Activated CD4-positive, alpha-beta T cell treated with anti-CD3 and anti-CD28 coated beads, Interleukin-2, amount 50 U/mL, for 1 hour (primary cell): ENCODE measurements at regions not wholly inside any gene's neighbourhood (a gene's known extent, or its start where the extent isn't known, plus 50 kb on each side); places are given as distances from the start of the nearest gene placed in this dataset.
"Not testable (repeated sequence)": the region's sequence is repeated elsewhere in the genome, so short reads cannot be mapped to it uniquely, and the experiment has no call there.

Experiments
- DNase-seq: peaks from one replicate; pipeline ENCODE4 v3.0.0-alpha.2; 2020

GRCh38 chr1:38153066-38153777 is 106.6 kb upstream of the POU3F1 start:
- no peak for DNase-seq

DNA sequence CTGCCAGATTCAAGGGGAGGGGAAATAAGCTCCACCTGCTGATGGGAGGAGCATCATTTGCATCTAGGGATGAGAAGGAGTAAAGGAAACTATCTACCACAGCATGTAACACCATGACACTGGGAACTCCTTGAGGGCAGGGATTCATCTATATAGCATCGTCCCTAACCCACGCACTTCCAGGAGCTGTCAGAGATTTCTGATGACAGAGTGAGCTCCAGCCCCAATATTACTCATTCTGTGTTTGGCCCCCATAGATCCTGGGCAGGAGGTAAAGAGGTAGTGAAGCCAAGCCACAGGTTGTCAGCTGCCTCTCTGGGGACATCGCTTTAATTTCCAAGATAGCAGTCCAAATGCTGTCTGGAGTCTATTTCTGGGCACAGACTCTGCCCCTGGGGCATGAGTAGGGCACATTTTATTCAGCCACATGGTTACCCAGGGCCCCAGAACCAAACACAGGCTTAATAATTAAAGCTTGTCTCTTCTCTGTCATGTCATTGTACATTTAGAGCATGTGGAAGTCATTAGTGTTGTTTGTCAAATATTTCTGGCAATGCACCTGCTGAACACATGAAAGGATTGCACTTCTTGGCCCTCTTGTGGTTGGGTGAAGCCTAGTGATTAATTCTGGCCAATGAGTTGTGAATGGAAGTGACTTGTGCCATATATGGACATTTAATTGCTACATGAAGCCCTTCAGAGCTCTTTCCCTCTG is 105.9 kb upstream of the POU3F1 start:
- DNase-seq, result no peak

- DNase-seq, result no peak
Observed at GRCh38 chr1:38151399-38151798, 104.8 kb upstream of the POU3F1 start.

GRCh38 chr1:38146079-38146478 is 99.5 kb upstream of the POU3F1 start:
- DNase-seq, result not testable (repeated sequence)

- DNase-seq, result no peak
Observed at GRCh38 chr1:38142606-38143005, 96.0 kb upstream of the POU3F1 start.

GRCh38 chr1:38141483-38141882 is 94.9 kb upstream of the POU3F1 start:
- no peak for DNase-seq

DNA sequence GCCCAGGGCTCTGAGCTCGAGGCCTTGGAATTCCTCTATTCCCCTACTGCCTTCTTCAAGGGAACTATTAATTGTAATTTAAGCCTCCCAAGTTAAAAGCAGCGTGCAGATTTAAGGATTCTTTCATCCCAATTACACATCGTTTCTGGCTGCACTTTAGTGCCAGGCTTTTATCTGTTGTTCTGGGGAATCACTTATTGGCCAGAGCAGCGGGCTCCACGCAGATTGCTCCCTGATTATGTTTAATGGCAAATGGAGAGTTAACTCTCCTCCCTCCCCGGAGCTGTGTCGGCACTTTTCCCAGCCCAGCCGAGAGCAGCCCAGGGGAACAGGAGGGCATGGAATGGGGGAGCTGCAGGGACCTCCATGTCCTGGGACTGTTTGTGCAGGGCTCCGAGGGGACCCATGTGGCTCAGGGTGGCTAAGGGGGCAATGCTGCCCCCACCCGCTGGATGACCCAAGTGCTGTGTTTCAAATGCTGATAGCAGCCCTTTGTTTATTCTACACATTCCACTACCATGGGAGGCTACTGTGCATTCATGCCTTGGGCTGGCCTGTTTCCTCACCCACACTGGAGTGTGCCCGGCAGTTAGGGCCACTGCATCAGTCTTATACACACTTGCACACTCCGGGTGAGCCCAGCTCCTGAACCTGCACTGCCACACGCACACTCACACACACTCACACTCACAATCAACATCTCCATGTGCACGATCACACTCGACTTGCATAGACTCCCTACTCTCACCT is 93.3 kb upstream of the POU3F1 start:
- DNase-seq, result no peak

GRCh38 chr1:38138498-38139233 is 92.1 kb upstream of the POU3F1 start:
- DNase-seq, result no peak

GRCh38 chr1:38137164-38137563 is 90.6 kb upstream of the POU3F1 start:
- DNase-seq, result no peak

GRCh38 chr1:38135625-38136414 is 89.2 kb upstream of the POU3F1 start:
- no peak for DNase-seq

DNA sequence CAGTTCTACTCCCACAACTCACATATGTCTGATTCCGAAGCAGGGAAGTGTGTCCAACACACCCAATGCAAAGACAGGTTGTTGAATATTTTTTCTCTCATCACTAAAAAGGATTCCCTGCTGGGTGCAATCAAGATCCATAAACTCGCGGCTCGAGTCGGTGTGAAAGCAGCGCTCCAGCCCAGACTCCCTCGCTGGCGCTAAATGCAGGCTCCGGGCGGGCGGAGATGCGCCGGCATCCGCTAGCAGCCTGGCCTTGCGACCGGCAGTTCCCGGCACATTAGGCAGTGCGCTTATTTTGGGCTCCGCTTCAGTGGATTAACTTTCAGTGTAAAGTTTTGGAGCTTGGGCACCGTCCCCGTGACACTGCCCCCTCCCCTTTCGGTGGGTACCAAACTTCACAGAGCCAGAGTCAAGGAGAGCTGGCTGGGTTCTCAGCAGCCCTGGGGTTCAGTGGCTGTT is 87.7 kb upstream of the POU3F1 start:
- no peak for DNase-seq

- DNase-seq, result no peak
Observed at GRCh38 chr1:38133756-38134155, 87.2 kb upstream of the POU3F1 start.

DNA sequence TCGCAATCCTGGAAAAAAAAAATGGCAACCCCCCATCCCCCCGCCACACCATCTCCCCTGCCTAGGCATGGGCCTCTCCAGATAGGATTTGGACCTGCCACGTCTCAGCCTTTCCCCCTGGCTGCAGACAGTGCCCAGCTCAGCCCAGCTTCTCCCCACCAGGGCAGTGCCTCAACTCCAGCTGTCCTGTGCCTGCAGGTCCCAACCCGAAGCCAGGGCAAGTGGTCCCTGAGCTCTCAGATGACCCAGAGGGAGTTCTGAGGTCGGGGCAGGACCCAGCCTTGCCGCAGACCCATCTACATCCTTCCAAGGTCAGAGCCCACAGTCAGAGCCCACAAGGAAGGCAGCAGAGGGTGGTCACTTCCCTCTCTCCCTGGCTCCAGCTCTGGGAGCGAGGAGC is 86.7 kb upstream of the POU3F1 start:
- no peak for DNase-seq

GRCh38 chr1:38132681-38133080 is 86.1 kb upstream of the POU3F1 start:
- no peak for DNase-seq

DNA sequence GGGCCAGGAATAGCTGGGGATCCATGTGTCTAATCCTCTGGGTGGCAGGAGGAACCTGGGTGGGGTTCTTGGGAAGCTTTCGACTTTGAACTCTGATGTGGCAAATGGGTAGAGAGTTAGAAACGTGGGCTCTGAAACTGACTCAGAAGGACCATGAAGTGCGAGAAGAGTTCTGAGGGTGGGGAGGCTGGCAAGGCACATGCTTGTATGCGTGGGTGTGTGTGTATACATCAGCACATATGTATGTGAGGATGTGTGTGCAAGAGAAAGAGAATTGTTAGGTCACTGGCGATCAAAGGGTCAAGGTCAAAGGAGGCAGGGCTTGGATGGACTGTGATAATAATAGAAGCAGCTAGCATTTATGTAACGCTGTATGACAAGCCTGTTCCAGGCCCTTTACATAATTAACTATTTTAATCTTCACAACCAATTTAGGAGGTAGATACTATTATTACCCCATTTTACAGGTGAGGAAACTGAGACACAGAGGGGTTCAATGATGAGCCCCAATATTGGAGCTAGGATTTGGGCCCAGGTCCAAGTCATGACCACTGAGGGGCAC is 84.5 kb upstream of the POU3F1 start:
- no peak for DNase-seq

DNA sequence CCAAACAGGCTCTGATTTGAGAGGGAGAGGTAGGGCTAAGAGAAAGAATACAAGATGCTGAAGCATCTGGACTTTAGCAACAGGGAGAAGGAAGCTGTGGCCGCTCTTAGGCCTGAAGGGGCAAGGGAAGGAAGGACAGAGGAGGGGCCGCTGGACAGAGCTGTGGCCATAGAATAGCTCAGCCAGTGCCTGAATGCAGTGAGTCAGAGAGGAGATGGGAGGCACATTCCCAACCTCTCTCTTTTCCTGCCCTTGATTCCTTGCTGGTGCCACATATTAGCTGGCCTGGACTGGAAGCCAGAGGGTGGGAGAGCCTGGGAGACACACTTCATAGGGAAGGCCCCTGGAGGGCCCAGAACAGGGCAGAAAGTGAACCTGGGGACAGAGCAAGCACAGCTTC is 83.4 kb upstream of the POU3F1 start:
- DNase-seq, result no peak

DNA sequence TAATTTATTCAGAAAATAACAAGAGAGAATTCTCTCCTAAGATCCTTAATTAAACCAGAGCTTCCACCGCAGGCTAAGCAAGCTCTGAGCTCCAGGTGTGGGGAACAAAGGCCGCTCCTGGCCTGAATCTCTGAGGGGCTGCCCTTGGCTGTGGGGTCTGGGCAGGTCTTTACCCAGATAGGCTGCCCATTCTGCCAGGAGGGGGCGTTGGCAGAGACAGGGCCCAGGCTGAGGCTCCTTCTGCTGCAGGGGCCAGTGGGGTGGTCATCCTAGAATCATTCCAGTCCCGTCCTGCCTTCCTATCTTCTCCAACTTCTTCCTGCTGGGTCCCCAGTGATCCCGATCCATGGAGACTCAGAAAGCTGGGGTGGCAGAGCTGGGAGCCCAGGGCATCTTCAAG is 82.9 kb upstream of the POU3F1 start:
- DNase-seq, result no peak

- DNase-seq, result no peak
Observed at GRCh38 chr1:38128926-38129453, 82.4 kb upstream of the POU3F1 start.

GRCh38 chr1:38128511-38128910 is 81.9 kb upstream of the POU3F1 start:
- no peak for DNase-seq

DNA sequence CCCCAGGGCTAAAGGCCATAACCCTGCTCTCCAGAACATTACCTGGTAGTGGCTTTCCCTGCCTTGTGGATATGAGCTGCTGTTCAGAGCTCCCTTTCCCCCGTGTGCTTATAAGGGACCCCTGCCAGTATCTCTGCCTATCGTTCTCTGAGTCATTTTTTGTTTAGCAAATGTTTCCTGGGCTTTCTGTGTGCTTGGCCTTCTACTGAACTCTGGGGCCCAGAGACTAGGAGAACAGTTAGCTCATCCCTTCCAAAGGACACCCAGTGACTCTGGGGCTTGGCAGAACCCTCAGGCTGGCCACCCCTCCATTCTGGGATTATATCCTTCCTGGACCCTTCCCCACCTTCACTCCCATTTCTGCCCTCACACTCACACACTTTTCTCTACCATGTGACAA is 80.8 kb upstream of the POU3F1 start:
- no peak for DNase-seq

GRCh38 chr1:38126970-38127369 is 80.4 kb upstream of the POU3F1 start:
- DNase-seq, result no peak
